ENCODE measurements at regions not wholly inside any gene's neighbourhood (a gene's known extent, or its start where the extent isn't known, plus 50 kb on each side); places are given as distances from the start of the nearest gene placed in this dataset.

GRCh38 chr17:33580215-33580614, 287.1 kb upstream of the ASIC2 start:
- no peak overlapping the region for H3K18ac ChIP-seq (ENCODE audit: low read depth, low read length)
- intact Hi-C loops (cut with micrococcal nuclease) (no loop called here), in situ Hi-C loops (cut with MboI; ENCODE audit: low sequenced_read_pairs) (no loop called here), dilution Hi-C loops (cut with HindIII; ENCODE audit: low sequenced_read_pairs, unreplicated experiment) (no loop called here)
- ATAC-seq (ENCODE audit: low read depth) = no peak
- no peak overlapping the region for H2BK15ac ChIP-seq (ENCODE audit: low read depth, low read length)
- H3K4me2 ChIP-seq (ENCODE audit: low read depth, low read length) = no peak overlapping the region
- no peak overlapping the region for H3K27ac ChIP-seq (ENCODE audit: insufficient read depth, low read length)
- H3K4me1 ChIP-seq (ENCODE audit: control insufficient read depth, insufficient read depth, low read length) = no peaks in the 10 kb centered on the region
- H2BK20ac ChIP-seq (ENCODE audit: low read depth, low read length) = no peak overlapping the region
- POLR2A ChIA-PET (ENCODE audit: unreplicated experiment) = no interaction called here
- CTCF ChIA-PET = no interaction called here
- no TSS peak for BruUV-seq (replicated peaks)
- no peak overlapping the region for H3K14ac ChIP-seq (replicated peaks; ENCODE audit: low read depth, low read length)
- H4K5ac ChIP-seq (ENCODE audit: low read depth, low read length) = no peak overlapping the region
- H3K27me3 ChIP-seq (ENCODE audit: control insufficient read depth, insufficient read depth, low read length) = no peaks in the 10 kb centered on the region
- no peak overlapping the region for H3K4ac ChIP-seq (ENCODE audit: low read depth, low read length)
- no peaks in the 10 kb centered on the region for H4K20me1 ChIP-seq (ENCODE audit: insufficient read depth, low read length)
- H3K23ac ChIP-seq (ENCODE audit: low read depth, low read length) = no peak overlapping the region
- DNase-seq = no peak
- TF ChIP-seq FOS (IDR thresholded peaks at IDR 0.05; ENCODE audit: low read depth, low read length) (no peak), MXI1 (IDR thresholded peaks at IDR 0.05; ENCODE audit: borderline replicate concordance, low read depth, low read length) (no peak), ELK1 (IDR thresholded peaks at IDR 0.05; ENCODE audit: borderline replicate concordance, low read depth, low read length) (no peak), RFX5 (IDR thresholded peaks at IDR 0.05; ENCODE audit: low read depth, low read length) (no peak), RAD21 (IDR thresholded peaks at IDR 0.05; ENCODE audit: low read length) (no peak), MAZ (IDR thresholded peaks at IDR 0.05; ENCODE audit: borderline replicate concordance, low read depth, low read length) (no peak), CHD1 (IDR thresholded peaks at IDR 0.05; ENCODE audit: low read depth, low read length) (no peak), CEBPB (IDR thresholded peaks at IDR 0.05; ENCODE audit: low read depth, low read length) (no peak), MAFK (IDR thresholded peaks at IDR 0.05; ENCODE audit: low read depth, low read length) (no peak), RCOR1 (IDR thresholded peaks at IDR 0.05; ENCODE audit: insufficient replicate concordance, low read length) (no peak), USF2 (IDR thresholded peaks at IDR 0.05; ENCODE audit: low read depth, low read length) (no peak), BHLHE40 (IDR thresholded peaks at IDR 0.05; ENCODE audit: low read depth, low read length) (no peak), CTCF (conservative IDR thresholded peaks at IDR 0.05; ENCODE audit: low read depth, low read length) (no peak), SMC3 (IDR thresholded peaks at IDR 0.05; ENCODE audit: low read depth, low read length) (no peak), POLR2A (IDR thresholded peaks at IDR 0.05; ENCODE audit: low read depth, low read length) (no peak)
- H3K79me1 ChIP-seq (ENCODE audit: low read depth in 1 of 2, low read length in 2 of 2) = no peaks in the 10 kb centered on the region
- no peak overlapping the region for H4K91ac ChIP-seq (ENCODE audit: insufficient read depth, low read depth, low read length)
- no peaks in the 10 kb centered on the region for H3K36me3 ChIP-seq (ENCODE audit: control insufficient read depth, insufficient read depth, low read length)
- no peak overlapping the region for H2BK5ac ChIP-seq (ENCODE audit: low read depth, low read length, poor library complexity, severe bottlenecking)
- H2AK9ac ChIP-seq (replicated peaks; ENCODE audit: low read depth, low read length, poor library complexity) = no peak overlapping the region
- H3K9me1 ChIP-seq (ENCODE audit: insufficient read depth, low read length) = no peaks in the 10 kb centered on the region
- WGBS, 2 experiments (ENCODE audit: extremely low coverage in 2 of 2, insufficient read length in 1 of 2) = no CpG with 5 or more reads among the region's 3 CpGs
- no peak overlapping the region for H3K9ac ChIP-seq (ENCODE audit: low read depth, low read length)
- no peak overlapping the region for H2AK5ac ChIP-seq (ENCODE audit: low read depth, low read length)
- H2BK120ac ChIP-seq (ENCODE audit: low read depth, low read length) = no peak overlapping the region
- H3K56ac ChIP-seq (ENCODE audit: extremely low read depth, insufficient read depth, low read length) = no peak overlapping the region
- H3K9me3 ChIP-seq (ENCODE audit: control insufficient read depth, insufficient read depth, low read length) = peaks cover 10% of the 10 kb centered on the region
- H4K8ac ChIP-seq (ENCODE audit: low read depth in 2 of 2, low read length in 2 of 2) = no peak overlapping the region
- no peak overlapping the region for H3K4me3 ChIP-seq (ENCODE audit: insufficient read depth, low read depth, low read length)
- H2AFZ ChIP-seq (replicated peaks; ENCODE audit: low read length, poor library complexity) = peak overlapping the region; percentile 2

Measured in IMR-90 (cell line).